ENCODE measurements at regions not wholly inside any gene's neighbourhood (a gene's known extent, or its start where the extent isn't known, plus 50 kb on each side); places are given as distances from the start of the nearest gene placed in this dataset.
"Not testable (repeated sequence)": the region's sequence is repeated elsewhere in the genome, so short reads cannot be mapped to it uniquely, and the experiment has no call there.

GRCh38 chr6:112863753-112864152 lies 516.6 kb downstream of the RFPL4B start:
- no peak for DNase-seq (ENCODE audit: low read depth in 2 of 3, low spot score in 1 of 3)

GRCh38 chr6:112865131-112865530 lies 518.0 kb downstream of the RFPL4B start:
- DNase-seq (ENCODE audit: low read depth in 2 of 3, low spot score in 1 of 3) = no peak

DNA sequence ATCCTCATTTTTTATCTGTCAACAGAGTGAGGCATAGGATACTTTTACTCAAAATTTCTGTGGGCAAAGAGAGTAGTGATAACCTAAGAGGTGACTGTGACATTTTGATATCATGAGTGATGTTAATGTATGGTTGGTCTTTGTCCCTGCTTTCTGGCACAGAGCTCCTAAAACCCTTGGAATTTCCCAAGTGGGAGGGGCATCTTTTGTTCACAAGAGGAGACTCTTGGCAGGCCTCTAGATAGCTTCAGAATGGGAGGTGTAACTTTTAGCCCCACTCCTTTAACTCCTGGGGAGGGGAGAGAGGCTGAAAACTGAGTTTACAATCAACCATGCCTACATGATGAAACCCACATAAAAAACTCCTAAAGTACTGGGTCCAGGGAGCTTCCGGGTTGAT lies 527.8 kb downstream of the RFPL4B start:
- DNase-seq (ENCODE audit: low read depth in 2 of 3, low spot score in 1 of 3) = no peak

DNA sequence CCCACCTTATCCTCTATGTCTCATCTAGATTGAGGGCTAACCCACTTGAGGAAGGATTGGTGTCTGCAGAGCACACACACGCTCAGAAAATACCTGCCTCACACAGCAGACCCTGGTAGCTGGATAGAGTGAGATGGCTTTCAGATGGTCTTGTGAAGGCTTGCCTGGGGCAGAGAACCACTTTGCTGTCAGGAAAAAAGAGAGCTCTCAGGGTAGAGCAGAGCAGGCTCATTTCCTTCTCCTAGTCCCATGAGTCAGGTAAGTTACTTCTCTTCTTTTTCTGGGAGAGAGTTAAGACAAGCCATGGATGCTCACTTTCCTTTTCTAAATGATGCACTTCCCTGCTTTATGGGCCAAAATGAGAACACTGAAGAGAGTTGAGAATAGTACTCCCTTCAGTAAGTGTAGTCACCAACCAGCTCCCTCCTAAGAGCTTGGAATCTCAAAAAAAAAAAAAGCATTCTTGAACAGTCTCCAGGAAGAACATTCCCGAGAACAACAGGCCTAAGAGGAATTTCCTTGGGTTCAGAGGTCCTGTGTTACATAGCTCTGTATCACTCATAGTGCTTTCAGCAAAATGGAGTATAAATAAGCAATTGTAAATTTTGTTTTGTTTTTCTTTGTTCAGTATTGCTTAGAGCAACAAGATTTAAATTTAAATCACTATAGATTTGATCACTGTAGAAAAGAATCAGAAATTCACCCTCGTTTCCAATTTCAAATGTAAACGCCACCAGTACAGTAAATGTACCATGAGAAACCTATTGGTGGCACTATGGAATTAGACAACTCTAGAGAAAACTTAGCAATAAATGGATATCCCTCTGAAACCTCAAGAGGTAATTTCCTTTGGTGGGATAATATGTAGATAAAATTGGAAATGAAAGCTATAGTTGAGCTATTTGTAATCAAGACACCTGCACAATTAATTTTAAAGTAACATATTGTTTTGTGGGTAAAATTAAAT lies 530.3 kb downstream of the RFPL4B start:
- no peak for DNase-seq (ENCODE audit: low read depth in 2 of 3, low spot score in 1 of 3)

DNA sequence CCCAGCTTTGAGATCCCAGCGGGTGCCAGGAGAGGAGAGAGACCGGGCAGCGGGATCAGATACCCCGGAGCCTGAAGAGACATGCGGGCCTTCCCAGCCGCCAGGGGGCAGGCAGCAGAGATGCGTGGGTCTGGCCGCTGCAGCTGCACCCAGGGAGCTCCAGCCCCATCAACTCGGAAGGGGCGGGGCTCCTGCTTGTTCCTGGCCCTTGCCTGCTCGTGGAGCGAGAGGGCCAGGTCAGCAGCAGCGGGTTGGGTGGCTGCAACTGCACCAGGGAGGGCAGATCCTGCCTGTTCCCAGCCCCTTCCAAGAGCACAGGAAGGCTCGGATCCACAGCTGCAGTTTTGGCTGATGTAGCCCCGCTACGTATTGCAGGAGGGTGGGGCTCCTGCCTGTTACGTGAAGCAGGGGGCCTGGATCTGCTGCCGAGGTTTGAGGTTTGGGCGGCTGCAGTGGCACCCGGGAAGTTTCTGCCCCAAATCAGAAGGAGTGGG lies 532.8 kb downstream of the RFPL4B start:
- no peak for DNase-seq (ENCODE audit: low read depth in 2 of 3, low spot score in 1 of 3)

GRCh38 chr6:112881027-112881426 lies 533.9 kb downstream of the RFPL4B start:
- no peak for DNase-seq (ENCODE audit: low read depth in 2 of 3, low spot score in 1 of 3)

DNA sequence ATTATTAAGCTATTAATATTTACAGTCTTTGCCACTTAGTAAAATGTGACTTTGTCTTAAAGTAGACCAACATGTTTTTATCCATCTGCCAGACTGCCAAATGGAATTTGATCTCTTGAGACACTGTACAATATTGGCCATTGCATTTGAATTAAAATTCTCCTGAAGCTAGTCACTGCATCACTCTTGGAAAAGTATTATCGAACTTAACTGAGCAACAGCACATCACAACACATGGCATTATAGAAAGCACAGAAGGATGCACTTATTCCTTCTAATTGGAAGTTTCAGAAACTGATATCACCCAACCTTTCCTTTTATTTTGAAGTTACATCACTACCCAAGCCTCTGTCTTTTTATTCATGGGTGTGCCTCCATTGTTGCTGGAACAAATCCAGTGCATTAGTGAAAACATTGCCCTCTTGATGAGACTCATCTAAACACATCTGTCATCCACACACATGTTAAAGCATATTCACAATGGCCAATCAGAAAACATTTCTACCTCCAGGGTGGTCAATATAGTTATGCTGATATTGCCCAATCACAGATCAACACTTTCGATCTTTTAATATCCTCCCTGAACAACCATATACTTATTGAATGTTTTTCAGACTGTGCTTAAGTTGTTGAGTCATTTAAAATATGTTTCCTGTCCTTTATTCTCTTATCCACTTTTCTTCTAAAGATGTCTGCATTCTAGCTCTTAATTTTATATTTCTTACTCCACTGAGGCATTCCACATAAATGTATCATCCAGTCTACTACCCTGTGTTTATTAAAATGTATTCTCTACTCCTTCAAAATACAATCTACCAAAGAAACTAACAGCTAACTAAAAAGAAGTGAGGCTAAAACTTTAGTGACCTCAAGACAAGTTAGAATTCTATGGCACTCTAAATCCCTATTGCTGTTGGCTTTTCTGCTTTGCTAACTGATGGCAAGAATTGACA lies 535.0 kb downstream of the RFPL4B start:
- no peak for DNase-seq (ENCODE audit: low read depth in 2 of 3, low spot score in 1 of 3)

DNA sequence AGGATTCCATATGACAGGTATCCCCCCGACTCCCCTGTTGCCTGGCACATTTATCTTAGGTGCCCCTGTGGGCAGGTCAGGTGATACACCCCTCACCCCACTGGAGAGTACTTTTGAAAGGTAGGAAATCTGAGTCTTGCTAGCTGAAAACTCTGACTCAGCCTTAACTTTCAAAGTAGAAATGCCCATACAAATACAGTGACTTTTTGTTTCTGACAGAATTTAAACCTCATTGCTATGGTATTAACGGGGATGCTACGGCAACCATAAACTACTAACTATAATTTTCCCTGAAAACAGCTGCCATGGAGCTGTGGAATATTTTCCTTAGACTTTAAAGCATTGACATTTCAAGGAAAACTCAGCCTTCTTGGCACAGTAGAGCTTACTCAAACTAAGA lies 536.0 kb downstream of the RFPL4B start:
- DNase-seq (ENCODE audit: low read depth in 2 of 3, low spot score in 1 of 3) = no peak

DNA sequence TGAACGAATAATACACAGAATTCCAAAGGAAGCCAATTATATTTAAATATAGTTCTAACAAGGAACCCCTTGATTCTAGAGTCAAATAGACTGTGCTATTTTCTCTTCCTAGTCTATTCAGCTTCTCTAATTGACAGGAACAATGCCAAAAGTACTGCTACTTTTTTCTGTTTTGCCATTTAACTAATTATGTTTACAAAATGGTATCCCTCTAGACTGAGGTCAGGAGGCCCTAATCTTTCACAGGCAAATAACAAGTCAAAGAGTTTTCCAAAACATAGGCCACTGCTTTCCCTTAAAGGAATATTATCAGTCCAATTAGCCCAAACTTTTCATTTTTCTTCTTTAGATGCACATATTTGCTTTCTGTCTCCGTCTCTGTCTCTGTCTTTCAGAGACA lies 539.3 kb downstream of the RFPL4B start:
- DNase-seq (ENCODE audit: low read depth in 2 of 3, low spot score in 1 of 3) = no peak

GRCh38 chr6:112887424-112887823 lies 540.3 kb downstream of the RFPL4B start:
- DNase-seq (ENCODE audit: low read depth in 2 of 3, low spot score in 1 of 3) = not testable (repeated sequence)

DNA sequence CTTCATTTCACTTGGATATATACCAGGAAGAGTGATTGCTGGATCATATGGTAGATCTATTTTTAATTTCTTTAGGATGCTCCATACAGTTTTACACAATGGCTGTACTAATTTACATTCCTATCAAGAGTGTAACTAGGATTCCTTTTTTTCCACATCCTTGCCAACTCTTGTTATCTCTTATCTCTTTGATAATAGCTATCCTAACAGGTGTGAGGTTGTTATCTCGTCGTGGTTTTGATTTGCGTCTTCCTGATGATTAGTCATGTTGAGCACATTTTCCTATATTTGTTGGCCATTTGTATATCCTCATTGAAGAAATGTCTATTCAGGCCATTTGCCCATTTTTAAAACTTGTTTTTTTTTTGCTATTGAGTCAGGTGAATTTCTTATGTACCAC lies 552.4 kb downstream of the RFPL4B start:
- no peak for DNase-seq (ENCODE audit: low read depth in 2 of 3, low spot score in 1 of 3)

DNA sequence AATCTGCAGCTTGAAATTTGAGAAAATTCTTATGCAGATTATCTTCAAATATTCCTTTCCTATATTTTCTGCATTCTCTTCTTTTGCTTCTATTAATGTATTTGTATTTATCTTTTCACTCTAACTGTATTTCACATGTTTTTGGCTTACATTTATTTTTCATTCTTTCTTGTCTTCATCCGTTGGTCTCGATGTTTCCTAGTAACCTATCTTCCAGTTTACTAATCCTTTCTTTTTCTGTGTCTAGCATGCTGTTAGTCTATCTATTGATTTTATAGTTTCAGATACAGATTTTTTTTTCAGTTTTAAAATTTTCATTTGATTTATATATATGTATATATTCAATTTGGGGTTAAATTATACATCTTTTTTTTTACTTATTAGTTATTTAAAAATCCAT lies 556.2 kb downstream of the RFPL4B start:
- DNase-seq (ENCODE audit: low read depth in 2 of 3, low spot score in 1 of 3) = no peak

DNA sequence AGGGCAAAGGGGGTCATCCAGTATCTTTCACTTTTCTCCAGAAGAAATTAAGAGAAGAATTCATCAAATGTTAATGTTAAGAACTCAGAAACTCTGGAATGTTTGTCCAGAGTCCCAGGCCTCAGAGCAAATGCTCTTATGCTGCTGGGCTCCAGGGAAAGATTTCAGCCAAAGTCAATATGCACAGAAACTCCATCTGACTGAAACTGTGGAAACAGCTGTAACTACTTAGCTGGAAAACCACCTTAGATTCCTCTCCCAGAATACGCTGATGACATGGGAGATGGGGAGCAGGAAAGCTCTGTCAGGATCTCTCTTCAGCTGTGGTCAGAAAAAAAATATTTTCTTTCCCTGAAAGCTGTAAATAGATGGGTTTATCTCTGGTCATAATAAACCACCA lies 559.6 kb downstream of the RFPL4B start:
- no peak for DNase-seq (ENCODE audit: low read depth in 2 of 3, low spot score in 1 of 3)

- DNase-seq (ENCODE audit: low read depth in 2 of 3, low spot score in 1 of 3) = no peak
Measured at GRCh38 chr6:112909781-112910180, 562.7 kb downstream of the RFPL4B start.

DNA sequence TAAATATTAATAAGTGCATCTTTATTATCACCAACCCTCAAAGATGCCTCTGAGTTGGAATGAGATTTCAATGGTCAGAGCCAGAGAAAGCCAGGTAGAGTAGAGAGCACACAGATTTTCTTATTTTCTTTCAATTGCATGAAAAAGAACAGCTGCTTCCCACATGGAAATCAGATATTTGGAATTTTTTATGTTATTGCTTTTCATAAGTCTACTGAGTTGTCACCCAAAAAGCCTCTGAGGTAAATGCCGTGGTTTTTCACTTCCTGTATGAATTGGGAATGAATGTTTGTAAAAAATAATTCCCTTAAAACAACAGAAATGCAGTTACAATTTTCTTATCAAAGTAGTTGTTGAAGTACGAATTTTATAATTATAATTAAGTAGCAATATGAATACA lies 563.1 kb downstream of the RFPL4B start:
- no peak for DNase-seq (ENCODE audit: low read depth in 2 of 3, low spot score in 1 of 3)

DNA sequence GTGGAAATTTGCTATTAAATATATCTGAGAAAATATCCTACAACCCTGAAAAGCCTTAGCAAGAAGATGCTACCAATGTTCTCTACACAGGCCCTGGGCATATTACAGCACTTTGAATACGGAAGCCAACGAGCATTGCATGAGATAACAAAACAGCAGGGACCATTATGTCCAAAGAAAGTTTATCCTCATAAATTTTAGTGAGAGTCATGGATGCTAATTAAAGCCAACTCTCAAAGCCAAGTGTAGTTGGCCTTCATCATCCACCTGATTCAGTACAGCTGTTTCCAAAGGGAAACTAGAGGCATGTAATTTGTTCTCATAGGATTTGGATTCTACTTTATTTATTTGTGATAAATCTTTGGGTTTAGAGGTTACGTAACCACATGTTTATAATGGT lies 564.8 kb downstream of the RFPL4B start:
- DNase-seq (ENCODE audit: low read depth in 2 of 3, low spot score in 1 of 3) = no peak

GRCh38 chr6:112912416-112913101 lies 565.4 kb downstream of the RFPL4B start:
- DNase-seq (ENCODE audit: low read depth in 2 of 3, low spot score in 1 of 3) = no peak

DNA sequence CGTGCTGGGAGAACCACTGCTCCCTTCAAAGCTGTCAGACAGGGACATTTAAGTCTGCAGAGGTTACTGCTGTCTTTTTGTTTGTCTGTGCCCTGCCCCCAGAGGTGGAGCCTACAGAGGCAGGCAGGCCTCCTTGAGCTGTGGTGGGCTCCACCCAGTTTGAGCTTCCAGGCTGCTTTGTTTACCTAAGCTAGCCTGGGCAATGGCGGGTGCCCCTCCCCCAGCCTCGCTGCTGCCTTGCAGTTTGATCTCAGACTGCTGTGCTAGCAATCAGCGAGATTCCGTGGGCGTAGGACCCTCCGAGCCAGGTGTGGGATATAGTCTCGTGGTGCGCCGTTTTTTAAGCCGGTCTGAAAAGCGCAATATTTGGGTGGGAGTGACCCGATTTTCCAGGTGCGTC lies 572.6 kb downstream of the RFPL4B start:
- not testable (repeated sequence) for DNase-seq (ENCODE audit: low read depth in 2 of 3, low spot score in 1 of 3)

GRCh38 chr6:112920994-112921393 lies 573.9 kb downstream of the RFPL4B start:
- DNase-seq (ENCODE audit: low read depth in 2 of 3, low spot score in 1 of 3) = no peak

DNA sequence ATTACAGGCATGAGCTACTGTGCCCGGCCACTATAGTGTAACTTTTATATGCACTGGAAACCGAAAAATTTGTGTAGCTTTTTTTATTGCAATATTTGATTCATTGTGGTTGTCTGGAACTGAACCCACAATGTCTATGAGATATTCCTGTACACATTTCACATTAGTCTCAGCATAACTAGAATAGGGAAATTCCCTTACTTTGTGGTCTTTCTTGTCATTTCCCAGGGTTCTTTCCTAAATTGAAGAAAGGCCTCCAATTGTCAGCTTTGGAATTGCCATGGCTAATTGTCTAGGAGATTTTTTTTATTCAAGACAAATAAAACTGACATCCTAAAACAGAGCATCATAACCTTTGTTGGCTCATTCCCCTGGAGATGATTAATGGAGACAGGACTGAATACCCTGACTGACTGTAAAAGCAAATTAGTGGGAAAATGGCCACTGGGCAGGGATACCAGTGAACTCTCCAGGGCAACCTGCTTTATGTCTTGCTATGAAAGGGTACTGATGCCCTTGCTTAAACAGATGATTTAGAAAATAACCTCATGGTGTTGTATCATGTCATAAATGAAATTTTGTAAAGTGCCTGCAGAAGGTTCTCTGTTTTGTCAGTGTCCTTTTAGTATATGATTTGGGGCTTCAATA lies 576.9 kb downstream of the RFPL4B start:
- DNase-seq (ENCODE audit: low read depth in 2 of 3, low spot score in 1 of 3) = no peak

DNA sequence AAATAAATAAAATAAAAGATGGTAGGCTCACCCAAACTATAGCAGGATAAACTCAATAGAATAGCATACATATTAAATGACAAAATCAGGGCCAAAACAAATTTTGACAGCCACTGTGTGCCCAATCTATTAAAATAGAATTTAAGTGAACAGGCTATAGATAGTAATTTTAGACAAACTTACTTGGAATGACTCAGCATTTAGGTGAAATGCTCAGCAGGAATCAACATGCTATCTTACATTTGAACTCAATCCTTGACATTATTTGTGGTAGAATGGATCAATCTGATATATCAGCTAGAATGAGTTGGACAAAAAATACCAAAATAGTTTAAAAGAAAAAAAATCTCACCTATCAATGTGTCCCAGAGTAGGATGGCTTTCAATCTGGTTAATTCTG lies 578.6 kb downstream of the RFPL4B start:
- no peak for DNase-seq (ENCODE audit: low read depth in 2 of 3, low spot score in 1 of 3)
